Hematopoietic multipotent progenitor cell treated with erythropoietin and hydrocortisone succinate and interleukin-3 and kit ligand, for 8 days (in vitro differentiated cells): ENCODE measurements at regions not wholly inside any gene's neighbourhood (a gene's known extent, or its start where the extent isn't known, plus 50 kb on each side); places are given as distances from the start of the nearest gene placed in this dataset.

ENCODE experiments used
- DNase-seq: peaks from one replicate; pipeline ENCODE4 v3.0.0-alpha.2; 2015

DNA sequence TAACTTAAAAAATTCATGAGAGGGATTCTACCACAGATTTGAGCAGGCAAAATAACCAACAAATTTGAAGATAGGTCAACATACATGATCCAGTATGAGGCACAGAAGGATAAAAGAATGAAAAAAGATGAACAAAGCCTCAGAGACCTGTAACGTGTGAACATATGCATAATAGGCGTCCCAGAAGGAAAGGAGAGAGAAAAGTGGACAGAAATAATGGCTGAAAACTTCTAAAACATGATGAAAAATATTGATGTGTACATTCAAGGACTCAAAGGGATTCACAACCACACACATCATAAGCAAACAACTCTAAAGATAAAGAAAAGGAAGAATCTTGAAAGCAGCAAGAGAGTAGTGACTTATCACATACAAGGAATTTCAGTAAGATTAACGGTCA is 100.1 kb upstream of the PARD3B start:
- DNase-seq, result no peak

DNA sequence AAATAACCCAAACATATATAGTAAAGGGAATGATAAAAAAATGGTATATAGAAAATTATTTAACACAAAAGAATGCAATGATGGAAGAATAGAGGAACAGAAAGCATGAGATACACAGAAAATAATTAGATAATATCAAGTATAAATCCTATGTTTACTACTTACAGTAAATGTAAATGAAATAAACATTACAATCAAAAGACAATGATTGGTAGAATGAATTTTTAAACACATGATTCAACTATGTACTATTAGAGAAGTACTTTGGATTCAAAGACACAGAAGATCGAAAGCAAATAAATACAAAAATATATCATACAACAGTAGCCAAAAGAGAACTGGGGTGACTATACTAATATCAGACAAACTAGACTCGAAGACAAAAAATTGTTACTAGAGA is 97.6 kb upstream of the PARD3B start:
- no peak for DNase-seq

- no peak for DNase-seq
These were observed 95.3 kb upstream of the PARD3B start for GRCh38 chr2:204449977-204450376.

DNA sequence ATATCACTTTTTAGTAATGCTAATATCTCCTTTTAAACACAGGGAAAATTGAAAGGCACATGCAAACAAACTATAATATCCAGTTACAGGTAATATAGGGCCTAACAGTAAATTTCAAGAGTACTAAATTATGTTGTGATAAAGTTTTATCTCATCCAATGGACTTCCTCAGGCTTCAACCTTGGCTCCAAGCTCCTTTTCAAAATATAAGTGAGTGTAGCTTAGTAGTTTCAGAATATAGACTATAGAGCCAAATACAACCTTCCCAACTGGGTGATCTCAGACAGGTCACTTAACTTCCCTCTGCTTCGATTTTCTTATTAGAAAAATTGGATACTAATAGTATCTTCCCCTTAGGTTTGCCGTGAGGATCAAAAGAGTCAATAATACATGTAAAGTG is 93.5 kb upstream of the PARD3B start:
- DNase-seq, result no peak

GRCh38 chr2:204452464-204453023 is 92.7 kb upstream of the PARD3B start:
- no peak for DNase-seq

DNA sequence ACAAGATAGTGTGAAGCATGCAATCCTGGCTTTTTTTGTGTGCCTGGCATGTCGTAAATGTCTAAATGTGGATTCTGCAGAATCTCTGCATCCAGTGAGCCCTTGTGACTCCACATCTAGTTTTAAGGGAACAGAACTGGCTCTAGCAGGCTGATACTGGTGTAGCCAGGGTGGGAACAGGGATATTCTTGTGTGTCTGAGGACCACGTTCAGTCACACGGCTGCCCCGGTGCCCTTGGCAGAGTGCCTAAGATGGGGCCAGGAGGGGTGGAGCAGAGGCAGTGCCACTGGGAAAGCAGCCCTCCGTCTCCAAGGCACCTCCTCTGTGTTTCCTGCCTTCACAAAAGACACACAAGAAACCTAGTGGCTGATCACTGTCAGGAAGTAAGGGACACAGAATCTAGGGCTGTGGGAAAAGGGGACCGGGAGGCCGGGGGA is 91.5 kb upstream of the PARD3B start:
- no peak for DNase-seq

DNA sequence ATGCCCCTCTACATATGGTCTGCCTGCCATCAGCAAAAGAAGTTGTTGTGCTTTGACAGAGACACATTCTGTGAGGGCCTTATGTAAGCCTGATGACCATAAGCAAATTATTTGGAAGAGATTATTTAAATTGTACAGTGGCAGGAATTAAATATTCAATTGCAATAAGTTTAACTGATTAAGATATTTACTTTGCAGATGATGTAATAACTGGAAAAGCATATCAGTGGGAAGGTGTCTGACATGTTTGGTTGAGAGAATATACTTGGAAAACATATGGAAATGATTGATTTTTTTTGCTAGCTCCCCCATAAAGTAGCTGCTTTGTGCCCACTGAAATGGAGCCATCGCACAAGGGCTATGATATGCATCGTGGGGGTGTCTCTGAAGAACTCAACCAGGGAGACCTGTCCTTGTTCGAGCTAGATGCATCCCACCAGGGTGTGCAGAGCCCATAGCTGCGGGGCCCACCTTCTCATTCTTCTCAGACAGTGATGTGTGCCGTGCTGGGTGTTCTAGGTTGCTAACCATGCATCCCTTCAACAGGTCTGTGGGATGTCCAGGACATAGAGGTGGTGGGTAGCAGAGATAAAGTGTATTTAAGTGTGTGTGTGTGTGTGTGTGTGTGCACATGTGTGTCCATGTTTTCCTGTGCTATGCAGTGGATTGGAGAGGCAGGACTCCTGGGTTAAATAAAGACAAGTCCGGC is 90.4 kb upstream of the PARD3B start:
- no peak for DNase-seq

DNA sequence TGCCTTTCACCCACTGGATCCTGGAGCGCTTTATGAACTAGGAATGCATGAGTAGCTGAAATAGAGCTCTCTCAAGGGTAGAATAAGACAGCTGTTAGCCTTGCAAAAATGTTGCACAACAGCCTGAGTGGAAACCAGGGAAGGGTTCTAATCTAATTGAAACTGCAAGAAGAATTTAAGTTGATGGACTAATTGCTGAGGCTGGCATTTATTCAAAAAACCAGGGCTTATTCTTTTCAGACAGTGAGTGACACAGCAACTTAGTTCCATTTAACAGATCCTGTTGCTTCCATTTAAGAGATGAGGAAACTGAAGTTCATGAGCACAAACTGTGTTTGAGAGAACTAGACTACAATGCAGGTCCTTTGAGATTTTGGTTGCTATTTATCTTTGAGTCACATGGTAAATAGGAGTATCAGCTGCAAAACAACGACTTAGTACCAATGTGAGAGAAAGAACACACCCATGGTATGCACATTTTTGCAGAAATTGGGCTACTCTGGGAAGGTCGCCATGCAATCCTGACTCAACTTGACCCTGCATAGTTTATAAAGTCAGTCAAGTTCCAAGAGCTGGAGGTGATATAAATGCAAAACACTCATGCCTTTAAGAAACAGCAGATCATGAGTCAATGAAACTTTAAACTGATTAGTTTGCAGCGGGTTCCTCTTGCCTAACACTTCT is 76.4 kb upstream of the PARD3B start:
- no peak for DNase-seq

- no peak for DNase-seq
These were observed 75.1 kb upstream of the PARD3B start for GRCh38 chr2:204470178-204470620.

DNA sequence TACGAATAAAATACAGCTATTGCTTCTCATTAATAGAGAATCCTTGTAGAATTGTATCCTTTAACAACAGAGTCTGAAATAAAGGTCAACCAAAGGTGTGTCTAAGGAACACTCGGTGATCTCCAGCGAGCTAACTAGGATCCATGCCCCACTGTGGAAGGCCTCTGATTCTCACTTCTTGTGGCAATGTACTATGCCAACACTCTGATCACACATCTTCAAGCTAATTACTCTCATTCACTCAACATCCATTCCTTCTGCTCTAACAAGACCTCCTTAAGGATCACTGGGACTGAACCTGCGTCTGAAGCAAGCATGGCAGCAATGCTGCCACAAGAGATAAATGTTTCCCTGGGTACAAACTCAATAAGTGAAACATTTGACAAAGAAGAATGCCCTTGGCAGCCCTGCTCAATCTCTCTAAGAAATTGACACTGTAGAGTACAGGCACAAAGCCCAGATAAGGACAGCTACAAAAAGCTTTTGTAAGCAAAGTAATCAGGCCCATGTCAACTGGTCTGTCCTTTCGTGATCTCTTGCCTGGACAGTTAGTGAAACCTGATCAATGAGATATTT is 74.6 kb upstream of the PARD3B start:
- no peak for DNase-seq

DNA sequence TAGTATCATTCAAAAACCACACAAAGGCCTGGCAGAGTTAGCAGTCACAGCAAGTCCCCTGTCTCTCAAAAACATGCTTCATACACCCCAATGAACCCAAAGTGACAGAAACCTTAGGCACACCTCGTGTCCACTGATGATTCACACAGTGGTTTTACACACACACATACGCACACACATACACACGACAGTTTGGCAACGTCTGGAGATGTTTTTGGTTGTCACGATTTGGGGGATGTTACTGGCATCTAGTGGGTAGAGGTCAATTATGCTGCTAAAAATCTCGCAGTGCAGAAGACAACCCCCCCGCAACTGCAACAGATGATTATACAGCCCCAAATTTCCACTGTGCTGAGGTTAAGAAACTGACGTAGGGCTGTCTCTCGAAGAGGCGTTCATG is 72.9 kb upstream of the PARD3B start:
- no peak for DNase-seq

DNA sequence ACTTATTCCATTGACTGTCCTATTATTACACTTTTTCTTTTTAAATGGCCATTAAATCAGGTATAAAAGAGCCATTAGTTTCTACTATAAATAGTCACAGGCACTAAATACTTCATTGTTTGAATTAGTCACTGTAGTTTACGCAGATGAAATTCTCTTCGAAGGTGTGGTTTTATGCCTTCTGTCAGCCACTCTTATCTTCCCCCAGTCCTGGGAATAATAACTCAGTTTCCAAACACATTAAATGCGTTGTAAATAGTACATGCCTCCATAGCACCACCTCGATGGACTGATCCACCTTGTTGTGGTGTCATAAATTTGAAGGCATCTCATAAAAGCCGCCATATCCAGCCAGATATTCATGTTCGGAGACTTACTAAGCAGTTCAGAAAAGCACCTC is 72.1 kb upstream of the PARD3B start:
- DNase-seq, result no peak

DNA sequence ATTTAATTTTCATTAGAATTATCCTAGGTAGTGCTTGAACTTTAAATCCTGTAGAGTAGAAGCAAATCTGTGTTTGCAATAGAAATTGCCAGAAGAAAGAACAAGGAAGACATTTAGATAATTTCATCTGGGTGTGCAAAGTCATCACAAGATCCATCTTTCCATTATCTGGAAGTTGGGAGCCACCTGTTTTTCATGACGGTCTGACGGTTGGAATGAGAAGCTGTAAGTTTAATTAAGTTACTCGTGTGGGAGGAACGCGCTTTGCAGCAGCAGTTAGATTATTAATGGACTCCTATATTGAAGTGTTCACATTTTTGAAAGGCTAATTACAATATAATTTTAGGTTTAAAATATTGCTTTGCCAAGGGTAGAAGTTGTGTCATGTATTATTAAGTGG is 69.9 kb upstream of the PARD3B start:
- DNase-seq, result no peak

DNA sequence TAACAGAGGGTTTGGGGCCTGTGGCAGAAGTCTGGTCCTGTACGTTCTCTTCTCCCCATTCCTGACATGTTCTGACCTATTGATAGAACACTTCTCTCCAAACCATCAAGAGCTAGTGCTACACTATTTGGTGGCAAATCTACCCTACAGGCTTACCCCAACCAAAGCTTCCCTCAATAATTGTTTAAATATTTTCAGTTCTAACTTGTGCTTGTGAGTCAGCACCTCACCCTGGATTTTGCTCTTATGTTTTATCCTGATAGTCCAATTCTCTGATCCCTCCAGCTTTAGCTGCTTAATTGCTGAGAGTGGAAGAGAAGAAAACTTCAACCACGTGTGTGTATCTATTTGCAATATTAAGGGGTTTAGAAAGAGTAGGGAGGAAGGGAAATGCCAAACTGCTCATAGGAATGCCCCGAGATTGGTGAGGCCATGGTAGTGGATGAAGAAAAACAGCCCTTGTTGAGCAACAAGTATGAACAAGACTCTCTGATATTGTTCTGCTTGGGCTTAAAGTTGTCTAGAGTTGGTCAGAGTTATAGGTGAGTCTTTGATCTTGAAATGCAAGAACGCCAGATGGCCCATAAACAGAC is 67.8 kb upstream of the PARD3B start:
- no peak for DNase-seq

DNA sequence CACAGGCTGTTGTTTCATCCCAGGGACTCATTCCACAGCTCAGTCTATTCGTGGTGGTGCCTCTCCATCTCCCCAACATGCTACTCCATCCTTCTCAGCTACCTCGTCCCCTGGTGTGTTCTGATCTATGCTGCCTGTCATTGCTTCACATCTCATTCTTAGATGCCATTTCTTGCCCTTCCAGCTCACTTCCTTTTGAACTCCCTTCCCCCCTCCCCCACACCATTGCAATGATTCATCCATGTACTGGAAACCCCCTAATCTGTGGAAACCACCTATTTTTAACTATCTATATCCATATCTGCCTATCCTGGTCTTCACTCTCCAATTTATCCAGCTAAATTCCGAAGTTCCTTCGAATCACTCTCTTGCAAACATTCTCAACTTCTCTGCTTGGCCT is 65.7 kb upstream of the PARD3B start:
- no peak for DNase-seq

DNA sequence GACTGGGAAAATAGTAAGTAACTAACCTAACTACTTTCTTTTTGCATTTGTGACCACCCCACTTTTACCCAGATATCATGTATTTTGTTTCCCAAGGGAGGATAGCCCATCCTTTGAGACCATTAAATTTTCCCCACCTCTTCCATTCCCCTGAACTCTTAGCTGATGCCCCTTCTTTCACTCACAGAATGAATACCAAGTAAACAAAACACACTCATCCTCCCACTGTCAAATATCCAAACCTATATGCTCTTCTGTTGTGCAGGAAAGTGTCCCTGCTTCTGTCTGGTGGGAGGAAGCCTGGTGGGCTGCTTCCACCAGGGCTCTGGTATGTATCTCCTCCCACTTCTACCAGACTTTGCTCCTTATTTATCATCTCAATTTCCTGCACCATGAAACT is 64.6 kb upstream of the PARD3B start:
- DNase-seq, result no peak

DNA sequence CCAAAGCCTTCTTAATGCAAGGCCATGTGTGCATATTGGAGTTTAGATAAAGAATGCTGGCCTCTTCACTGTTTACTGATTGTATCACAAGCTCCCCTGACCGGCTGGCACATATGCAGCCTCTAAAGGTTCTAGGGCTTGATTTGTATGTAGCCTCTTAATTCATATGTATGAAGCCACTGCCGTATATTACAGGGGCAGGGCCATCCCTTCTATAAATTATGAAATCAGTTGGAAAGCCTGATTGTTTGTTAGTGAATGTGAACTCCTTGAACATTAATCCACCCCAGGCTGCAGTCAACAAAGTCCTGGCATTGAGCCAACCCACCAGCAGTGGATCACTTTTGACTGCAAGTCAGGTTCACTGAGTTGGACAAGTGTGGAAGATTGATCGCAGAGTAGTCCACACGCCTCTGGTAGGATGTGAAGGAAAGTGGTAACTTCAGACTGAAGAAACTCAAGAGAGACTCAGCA is 61.6 kb upstream of the PARD3B start:
- DNase-seq, result no peak

- DNase-seq, result no peak
These were observed 59.0 kb upstream of the PARD3B start for GRCh38 chr2:204486321-204486720.

DNA sequence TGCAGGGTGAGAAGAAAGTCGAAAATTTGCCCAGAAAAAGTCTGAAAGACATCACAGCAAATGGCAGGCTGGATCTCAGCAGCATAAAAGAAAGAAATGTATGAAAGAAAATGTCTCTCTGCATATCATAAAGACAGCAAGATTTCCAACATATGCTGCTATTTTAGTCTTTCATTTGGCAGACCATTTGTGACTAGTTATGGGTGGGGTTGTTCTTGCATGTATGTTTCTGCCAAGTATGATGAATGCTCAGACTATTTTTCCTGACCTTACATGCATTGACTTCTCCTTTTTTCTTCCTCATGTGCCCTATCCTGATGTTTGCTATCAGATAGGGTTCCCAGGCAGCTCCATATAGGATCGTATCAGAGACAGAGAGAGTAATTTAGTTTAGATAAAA is 58.5 kb upstream of the PARD3B start:
- no peak for DNase-seq

GRCh38 chr2:204487447-204488229 is 57.6 kb upstream of the PARD3B start:
- no peak for DNase-seq

GRCh38 chr2:204491528-204491927 is 53.7 kb upstream of the PARD3B start:
- DNase-seq, result no peak

GRCh38 chr2:204492417-204492816 is 52.9 kb upstream of the PARD3B start:
- DNase-seq, result no peak

DNA sequence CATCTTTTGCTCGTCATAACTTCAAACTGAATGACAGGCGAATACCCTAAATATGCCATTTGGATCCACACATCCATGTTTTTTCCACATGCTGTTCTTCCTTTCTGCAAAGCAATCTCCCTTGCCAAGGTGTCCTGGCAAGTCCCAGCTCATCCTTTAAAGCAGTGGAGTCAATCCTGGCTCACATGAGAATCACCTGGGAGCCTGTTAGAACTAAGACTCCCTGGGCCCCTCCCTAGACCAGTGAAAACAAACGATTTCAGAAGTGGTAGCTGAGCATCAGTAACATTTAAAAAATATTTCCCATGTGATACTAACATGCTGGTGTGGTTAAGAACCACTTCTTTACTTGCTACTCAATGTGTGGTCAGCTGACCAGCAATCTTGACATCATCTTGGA is 50.6 kb upstream of the PARD3B start:
- DNase-seq, result no peak
